ENCODE measurements at regions not wholly inside any gene's neighbourhood (a gene's known extent, or its start where the extent isn't known, plus 50 kb on each side); places are given as distances from the start of the nearest gene placed in this dataset.

GRCh38 chr9:84583866-84584265 lies 85.7 kb upstream of the NTRK2 start:
- no peak for TF ChIP-seq CTCF (IDR thresholded peaks at IDR 0.05 in 4 of 5, conservative IDR thresholded peaks at IDR 0.05 in 1 of 5)
- Histone ChIP-seq H3K9me3 (no peaks in the 10 kb centered on the region), H3K36me3 (no peaks in the 10 kb centered on the region), H3K4me3 (no peak overlapping the region), H3K27me3 (no peaks in the 10 kb centered on the region), H3K4me1 (no peaks in the 10 kb centered on the region), H3K27ac (no peak overlapping the region)
- intact Hi-C loops (cut with DNase I; ENCODE audit: low total_unique reads), result no loop called here
- DNase-seq, result no peak
- in situ Hi-C loops (cut with MboI; ENCODE audit: low sequenced_read_pairs in 4 of 4), result no loop called here
- ATAC-seq, result no peak

GRCh38 chr9:84586662-84587061 lies 82.9 kb upstream of the NTRK2 start:
- in situ Hi-C loops (cut with MboI; ENCODE audit: low sequenced_read_pairs in 4 of 4) (no loop called here), intact Hi-C loops (cut with DNase I; ENCODE audit: low total_unique reads) (no loop called here)
- no peaks in the 10 kb centered on the region for H3K4me1 ChIP-seq
- DNase-seq, result no peak
- no peaks in the 10 kb centered on the region for H3K27me3 ChIP-seq
- no peak overlapping the region for H3K27ac ChIP-seq
- H3K9me3 ChIP-seq, result no peaks in the 10 kb centered on the region
- TF ChIP-seq POLR2A (IDR thresholded peaks at IDR 0.05), result no peak
- no peak for TF ChIP-seq CTCF (IDR thresholded peaks at IDR 0.05 in 4 of 5, conservative IDR thresholded peaks at IDR 0.05 in 1 of 5)
- H3K4me3 ChIP-seq, result no peak overlapping the region
- no peaks in the 10 kb centered on the region for H3K36me3 ChIP-seq
- ATAC-seq, result no peak

- in situ Hi-C loops (cut with MboI; ENCODE audit: low sequenced_read_pairs in 4 of 4), result no loop called here
- Histone ChIP-seq H3K36me3 (no peaks in the 10 kb centered on the region), H3K27me3 (no peaks in the 10 kb centered on the region), H3K4me1 (no peaks in the 10 kb centered on the region), H3K4me3 (no peak overlapping the region), H3K9me3 (no peaks in the 10 kb centered on the region), H3K27ac (no peak overlapping the region)
- no peak for DNase-seq
- TF ChIP-seq CTCF (IDR thresholded peaks at IDR 0.05 in 4 of 5, conservative IDR thresholded peaks at IDR 0.05 in 1 of 5), result no peak
- no peak for TF ChIP-seq POLR2A (IDR thresholded peaks at IDR 0.05)
- intact Hi-C loops (cut with DNase I; ENCODE audit: low total_unique reads), result no loop called here
- ATAC-seq, result no peak
These were observed 82.4 kb upstream of the NTRK2 start for GRCh38 chr9:84587153-84587552.

- Histone ChIP-seq H3K4me1 (no peaks in the 10 kb centered on the region), H3K36me3 (no peaks in the 10 kb centered on the region), H3K27ac (no peak overlapping the region), H3K9me3 (no peaks in the 10 kb centered on the region), H3K27me3 (no peaks in the 10 kb centered on the region), H3K4me3 (no peak overlapping the region)
- DNase-seq (no peak), ATAC-seq (no peak)
- intact Hi-C loops (cut with DNase I; ENCODE audit: low total_unique reads) (no loop called here), in situ Hi-C loops (cut with MboI; ENCODE audit: low sequenced_read_pairs in 4 of 4) (no loop called here)
- TF ChIP-seq CTCF (IDR thresholded peaks at IDR 0.05 in 4 of 5, conservative IDR thresholded peaks at IDR 0.05 in 1 of 5) (no peak), POLR2A (IDR thresholded peaks at IDR 0.05) (no peak)
These were observed 80.0 kb upstream of the NTRK2 start for GRCh38 chr9:84589542-84589941.

- H3K36me3 ChIP-seq, result no peaks in the 10 kb centered on the region
- ATAC-seq (no peak), DNase-seq (no peak)
- intact Hi-C loops (cut with DNase I; ENCODE audit: low total_unique reads) (no loop called here), in situ Hi-C loops (cut with MboI; ENCODE audit: low sequenced_read_pairs in 4 of 4) (no loop called here)
- no peaks in the 10 kb centered on the region for H3K4me1 ChIP-seq
- no peak overlapping the region for H3K27ac ChIP-seq
- no peaks in the 10 kb centered on the region for H3K9me3 ChIP-seq
- TF ChIP-seq CTCF (IDR thresholded peaks at IDR 0.05 in 4 of 5, conservative IDR thresholded peaks at IDR 0.05 in 1 of 5) (no peak), POLR2A (IDR thresholded peaks at IDR 0.05) (no peak)
- H3K4me3 ChIP-seq, result no peak overlapping the region
- H3K27me3 ChIP-seq, result no peaks in the 10 kb centered on the region
These were observed 78.8 kb upstream of the NTRK2 start for GRCh38 chr9:84590706-84591105.
